H1 (cell line): ENCODE measurements at regions not wholly inside any gene's neighbourhood (a gene's known extent, or its start where the extent isn't known, plus 50 kb on each side); places are given as distances from the start of the nearest gene placed in this dataset.

Source experiments
- CTCF ChIA-PET: fragments of 300-600 bp; sonication (Branson Sonifier 250); formaldehyde crosslinking; loops from one replicate; lab custom pipeline; 2021; ENCODE audit not compliant: partially characterized antibody; lab: Charles Lee
- POLR2A ChIA-PET: fragments of 300-600 bp; sonication (Branson Sonifier 250); formaldehyde crosslinking; loops from one replicate; lab custom pipeline; 2021; ENCODE audit warnings: inconsistent platforms; ENCODE audit not compliant: partially characterized antibody; lab: Charles Lee
- DNase-seq, 2 experiments: peaks; one replicate each; pipeline versions ENCODE4 v3.0.0 to v3.0.0-alpha.2; 2010 to 2022; ENCODE audit warnings: low spot score in 2 of 2, low read depth in 1 of 2, mixed read lengths in 1 of 2
- FAIRE-seq: peaks from 2 replicates; lab custom pipeline; 2011; peaks lifted over from hg19 to GRCh38; lab: Jason Lieb, UNC
- H2AFZ ChIP-seq: 2 replicates; pipeline ENCODE4 v1.8.1; 2012; ENCODE audit warnings: low read length, inconsistent platforms
- H2AK5ac ChIP-seq: 2 replicates; pipeline ENCODE4 v1.6.1; 2013; ENCODE audit warnings: low read depth, low read length
- H2BK120ac ChIP-seq: replicated peaks from 2 replicates; pipeline ENCODE3; 2013; ENCODE audit warnings: low read depth, low read length, inconsistent platforms
- H2BK12ac ChIP-seq: 2 replicates; pipeline ENCODE4 v1.6.1; 2013; ENCODE audit warnings: low read depth, low read length
- H2BK15ac ChIP-seq: 2 replicates; pipeline ENCODE4 v1.6.1; 2013; ENCODE audit warnings: low read length
- H2BK20ac ChIP-seq: 2 replicates; pipeline ENCODE4 v1.6.1; 2013; ENCODE audit warnings: low read length
- H2BK5ac ChIP-seq: 2 replicates; pipeline ENCODE4 v1.6.1; 2013; ENCODE audit warnings: low read depth, low read length
- H3K14ac ChIP-seq: 2 replicates; pipeline ENCODE4 v1.6.1; 2013; ENCODE audit warnings: inconsistent platforms; ENCODE audit not compliant: insufficient read length
- H3K18ac ChIP-seq: 2 replicates; pipeline ENCODE4 v1.6.1; 2013; ENCODE audit warnings: low read length; ENCODE audit errors: extremely low read depth
- H3K23ac ChIP-seq: 2 replicates; pipeline ENCODE4 v1.6.1; 2013; ENCODE audit warnings: inconsistent platforms; ENCODE audit not compliant: insufficient read length
- H3K23me2 ChIP-seq: 2 replicates; pipeline ENCODE4 v1.6.1; 2013; ENCODE audit warnings: low read depth, low read length
- H3K27ac ChIP-seq: 2 replicates; pipeline ENCODE4 v1.6.1; 2011; ENCODE audit warnings: low read depth, low read length, inconsistent platforms
- H3K27me3 ChIP-seq, 4 experiments: replicated peaks in 1 of 4; 1 replicate in 1 of 4; 2 replicates in 3 of 4; pipeline versions ENCODE4 v1.6.1 to v1.8.1; 2011 to 2013; ENCODE audit warnings: low read length in 3 of 4, mild to moderate bottlenecking in 3 of 4, inconsistent platforms in 2 of 4, mixed read lengths in 2 of 4, moderate library complexity in 1 of 4; ENCODE audit not compliant: control insufficient read depth in 3 of 4, insufficient read depth in 3 of 4; ENCODE audit errors: extremely low read depth in 1 of 4
- H3K36me3 ChIP-seq, 4 experiments: 2 replicates each; pipeline versions ENCODE4 v1.6.1 to v1.8.1; 2011 to 2013; ENCODE audit warnings: mild to moderate bottlenecking in 4 of 4, low read length in 3 of 4, moderate library complexity in 2 of 4, control low read depth in 1 of 4, inconsistent platforms in 1 of 4; ENCODE audit not compliant: insufficient read depth in 4 of 4, control insufficient read depth in 2 of 4
- H3K4ac ChIP-seq: replicated peaks from 2 replicates; pipeline ENCODE3; 2013; ENCODE audit warnings: low read length, low read depth, mixed read lengths, inconsistent platforms; ENCODE audit not compliant: insufficient read length
- H3K4me1 ChIP-seq, 4 experiments: replicated peaks in 1 of 4; 1 replicate in 1 of 4; 2 replicates in 3 of 4; pipeline versions ENCODE4 v1.6.1 to v1.8.1; 2011 to 2013; ENCODE audit warnings: low read length in 3 of 4, inconsistent platforms in 2 of 4, mixed read lengths in 1 of 4; ENCODE audit not compliant: insufficient read depth in 4 of 4, control insufficient read depth in 3 of 4
- H3K4me2 ChIP-seq, 2 experiments: 2 replicates each; pipeline versions ENCODE4 v1.6.1 to v1.8.1; 2011 to 2013; ENCODE audit warnings: low read depth in 2 of 2, low read length in 2 of 2, control low read depth in 1 of 2, inconsistent platforms in 1 of 2, mild to moderate bottlenecking in 1 of 2; ENCODE audit not compliant: insufficient read depth in 1 of 2
- H3K4me3 ChIP-seq, 4 experiments: fragments of 200-600, 300-600 bp in 1 of 4; sonication (generic), shearing (Covaris generic), sonication (Bioruptor Twin) in 1 of 4; 2 replicates each; pipeline versions ENCODE4 v1.5.1 to v1.8.1; 2011 to 2016; ENCODE audit warnings: low read length in 4 of 4, low read depth in 3 of 4, control low read depth in 2 of 4, inconsistent platforms in 2 of 4, mild to moderate bottlenecking in 2 of 4, mixed read lengths in 1 of 4, moderate library complexity in 1 of 4; ENCODE audit not compliant: insufficient read depth in 2 of 4; ENCODE audit errors: extremely low read depth in 1 of 4
- H3K56ac ChIP-seq: replicated peaks from 2 replicates; pipeline ENCODE3; 2013; ENCODE audit warnings: low read depth, mild to moderate bottlenecking, mixed read lengths, low read length, inconsistent platforms; ENCODE audit not compliant: insufficient read length
- H3K79me1 ChIP-seq: 2 replicates; pipeline ENCODE4 v1.6.1; 2013; ENCODE audit warnings: low read depth, low read length, control low read depth
- H3K79me2 ChIP-seq, 2 experiments: 2 replicates each; pipeline versions ENCODE4 v1.6.1 to v1.8.1; 2012 to 2013; ENCODE audit warnings: low read length in 2 of 2, mild to moderate bottlenecking in 2 of 2, inconsistent platforms in 1 of 2; ENCODE audit not compliant: insufficient read depth in 2 of 2, control insufficient read depth in 1 of 2
- H3K9ac ChIP-seq, 4 experiments: replicated peaks in 1 of 4; 1 replicate in 1 of 4; 2 replicates in 3 of 4; pipeline versions ENCODE4 v1.6.1 to v1.8.1; 2011 to 2013; ENCODE audit warnings: low read depth in 3 of 4, low read length in 3 of 4, control low read depth in 2 of 4, mild to moderate bottlenecking in 2 of 4, moderate library complexity in 2 of 4, inconsistent platforms in 1 of 4; ENCODE audit errors: extremely low read depth in 1 of 4
- H3K9me3 ChIP-seq, 2 experiments: 2 replicates each; pipeline versions ENCODE4 v1.6.1 to v1.8.1; 2012 to 2013; ENCODE audit warnings: mild to moderate bottlenecking in 2 of 2, moderate library complexity in 2 of 2, control low read depth in 1 of 2, inconsistent platforms in 1 of 2, low read depth in 1 of 2, low read length in 1 of 2, mixed read lengths in 1 of 2; ENCODE audit not compliant: insufficient read depth in 2 of 2
- H4K20me1 ChIP-seq, 2 experiments: replicated peaks in 1 of 2; 2 replicates each; pipeline versions ENCODE3 to v1.8.1; 2011 to 2013; ENCODE audit warnings: inconsistent platforms in 2 of 2, low read length in 2 of 2, mild to moderate bottlenecking in 1 of 2; ENCODE audit not compliant: insufficient read depth in 2 of 2, control insufficient read depth in 1 of 2
- H4K5ac ChIP-seq: 2 replicates; pipeline ENCODE4 v1.6.1; 2013; ENCODE audit warnings: low read length, low read depth, mixed read lengths, inconsistent platforms; ENCODE audit not compliant: insufficient read length
- H4K8ac ChIP-seq: 2 replicates; pipeline ENCODE4 v1.8.0; 2013; ENCODE audit warnings: mild to moderate bottlenecking, moderate library complexity, low read length, inconsistent platforms; ENCODE audit not compliant: insufficient read depth; ENCODE audit errors: extremely low read depth
- H4K91ac ChIP-seq: replicated peaks from 2 replicates; pipeline ENCODE3; 2013; ENCODE audit warnings: low read length, mixed read lengths, inconsistent platforms; ENCODE audit not compliant: insufficient read length
- CBX5 ChIP-seq: fragments of 300-800, 300-1000 bp; sonication (generic); IDR thresholded peaks from 2 replicates; pipeline ENCODE4 v1.7.1; 2016; ENCODE audit warnings: antibody characterized with exemption, low read length, low read depth
- CBX8 ChIP-seq: fragments of 300-800, 300-1000 bp; sonication (generic); IDR thresholded peaks from 2 replicates; pipeline ENCODE4 v1.7.1; 2016; ENCODE audit warnings: low read depth, low read length, borderline replicate concordance
- EZH2 ChIP-seq: fragments of 200-600 bp; sonication (generic); IDR thresholded peaks from 2 replicates; pipeline ENCODE4 v1.7.1; 2012; ENCODE audit warnings: low read depth, mild to moderate bottlenecking, moderate library complexity, low read length, inconsistent platforms; ENCODE audit not compliant: severe bottlenecking
- GABPA ChIP-seq: IDR thresholded peaks from 2 replicates; pipeline ENCODE4 v1.6.1; 2011; ENCODE audit warnings: mild to moderate bottlenecking, low read length, moderate library complexity, borderline replicate concordance; ENCODE audit not compliant: insufficient read depth
- GTF2F1 ChIP-seq: IDR thresholded peaks from 2 replicates; pipeline ENCODE4 v1.6.1; 2012; ENCODE audit warnings: low read depth, low read length, improper control_type of control experiment, borderline replicate concordance
- NANOG ChIP-seq: IDR thresholded peaks from 2 replicates; pipeline ENCODE4 v1.6.1; 2011; ENCODE audit warnings: low read length, low read depth, mild to moderate bottlenecking, inconsistent platforms; ENCODE audit not compliant: insufficient read depth, poor library complexity, severe bottlenecking
- POLR2A ChIP-seq, 2 experiments: IDR thresholded peaks; 1 replicate in 1 of 2; 2 replicates in 1 of 2; pipeline ENCODE4 v1.6.1; 2011; ENCODE audit warnings: low read depth in 2 of 2, low read length in 2 of 2, mild to moderate bottlenecking in 2 of 2; ENCODE audit errors: control extremely low read depth in 1 of 2
- POLR2AphosphoS5 ChIP-seq: IDR thresholded peaks from 2 replicates; pipeline ENCODE4 v1.6.1; 2011; ENCODE audit warnings: low read depth, low read length
- RAD21 ChIP-seq, 2 experiments: IDR thresholded peaks in 1 of 2; conservative IDR thresholded peaks in 1 of 2; 2 replicates each; pipeline ENCODE4 v1.6.1; 2011; ENCODE audit warnings: low read depth in 2 of 2, low read length in 2 of 2, improper control_type of control experiment in 1 of 2, inconsistent platforms in 1 of 2, mild to moderate bottlenecking in 1 of 2, moderate library complexity in 1 of 2
- RNF2 ChIP-seq: fragments of 200-900, 300-1000 bp; sonication (generic); IDR thresholded peaks from 2 replicates; pipeline ENCODE4 v1.7.1; 2016; ENCODE audit warnings: borderline replicate concordance, low read depth, mild to moderate bottlenecking, antibody characterized with exemption, low read length; ENCODE audit not compliant: poor library complexity, severe bottlenecking; ENCODE audit errors: missing control alignments
- RXRA ChIP-seq: IDR thresholded peaks from 2 replicates; pipeline ENCODE4 v1.6.1; 2011; ENCODE audit warnings: low read depth, mild to moderate bottlenecking, low read length, moderate library complexity; ENCODE audit not compliant: insufficient read depth
- SIRT6 ChIP-seq: IDR thresholded peaks from one replicate; pipeline ENCODE4 v1.7.1; 2012; ENCODE audit warnings: low read length, inconsistent platforms
- SP1 ChIP-seq: IDR thresholded peaks from 2 replicates; pipeline ENCODE4 v1.6.1; 2011; ENCODE audit warnings: low read depth, low read length
- TAF7 ChIP-seq: optimal IDR thresholded peaks from 2 replicates; pipeline ENCODE3; 2011; ENCODE audit warnings: low read depth, mild to moderate bottlenecking, inconsistent platforms, low read length, moderate library complexity, borderline replicate concordance
- WGBS, 2 experiments: shearing (Covaris generic) in 1 of 2; methylation state at CpG; one replicate each; pipeline versions ENCODE4 v1.1.6 to v1.1.7; 2013 to 2015; ENCODE audit warnings: low lambda C conversion rate in 2 of 2, mixed read lengths in 2 of 2, inconsistent platforms in 1 of 2, low coverage in 1 of 2, missing lambda C conversion rate in 1 of 2; ENCODE audit not compliant: insufficient replicate concordance in 2 of 2, insufficient coverage in 1 of 2, insufficient read length in 1 of 2; ENCODE audit errors: extremely low coverage in 1 of 2, missing lambda C conversion rate in 1 of 2; 5-methylcytosine and 5-hydroxymethylcytosine counted together

GRCh38 chr5:91864962-91865361 lies 481.8 kb upstream of the ARRDC3 start:
- Histone ChIP-seq H3K14ac (no peak overlapping the region), H4K5ac (no peak overlapping the region)
- POLR2A ChIA-PET = interaction anchor here (1.4 kb wide), 1 partner anchor 13 kb away, joined by 3 read pairs; no protein-coding TSS in a partner anchor
- TF ChIP-seq POLR2AphosphoS5 (no peak), TAF7 (no peak), RXRA (no peak), GABPA (no peak), CBX8 (no peak), SP1 (no peak), POLR2A (IDR thresholded peaks at IDR 0.05; ENCODE audit: control extremely low read depth in 1 of 2, low read depth in 2 of 2, low read length in 2 of 2) (no peak), EZH2 (no peak), SIRT6 (no peak), GTF2F1 (no peak), RAD21 (IDR thresholded peaks at IDR 0.05 in 1 of 2, conservative IDR thresholded peaks at IDR 0.05 in 1 of 2; ENCODE audit: low read depth in 2 of 2, low read length in 2 of 2) (no peak; a peak in 1 of 4 replicates), NANOG (no peak), CBX5 (no peak), RNF2 (no peak)

More at GRCh38 chr5:91864962-91865361, 481.8 kb upstream of the ARRDC3 start:
- Histone ChIP-seq H3K9ac (no peak overlapping the region), H2BK5ac (no peak overlapping the region; the same call in 1 of the 2 replicates), H3K79me2 (no peaks in the 10 kb centered on the region), H4K91ac (no peak overlapping the region), H2AK5ac (no peak overlapping the region), H2AFZ (no peak overlapping the region), H2BK12ac (no peak overlapping the region), H3K27ac (no peak overlapping the region), H3K36me3 (no peaks in the 10 kb centered on the region), H3K27me3 (no peaks in the 10 kb centered on the region), H3K23ac (no peak overlapping the region), H4K8ac (no peak overlapping the region), H3K9me3 (no peaks in the 10 kb centered on the region), H3K4ac (no peak overlapping the region), H3K4me2 (no peak overlapping the region), H3K23me2 (no peaks in the 10 kb centered on the region), H3K18ac (no peak overlapping the region), H2BK120ac (no peak overlapping the region), H3K4me1 (peaks cover 0 to 6% (median 0%) of the 10 kb centered on the region in 4 experiments; a peak in 1 of 7 replicates), H3K4me3 (no peak overlapping the region), H2BK15ac (no peak overlapping the region), H4K20me1 (no peaks in the 10 kb centered on the region), H3K79me1 (no peaks in the 10 kb centered on the region), H3K56ac (no peak overlapping the region), H2BK20ac (no peak overlapping the region)
- 41% methylated on average over 1 of the region's 1 CpG; no CpG with 5 or more reads in 1 of the 2 experiments for WGBS, 2 experiments
- DNase-seq = no peak
- no peak for FAIRE-seq
- CTCF ChIA-PET = interaction anchor here (0.7 to 1.4 kb wide), 3 partner anchors 17 to 120 kb away, joined by 3 to 5 read pairs (median 3); no protein-coding TSS in a partner anchor
